GM12878 (cell line): ENCODE measurements at regions not wholly inside any gene's neighbourhood (a gene's known extent, or its start where the extent isn't known, plus 50 kb on each side); places are given as distances from the start of the nearest gene placed in this dataset.

Experiments used
- ATAC-seq: fragments of 200-7000 bp; cut with Tn5 transposase; 3 replicates; pipeline ENCODE4 v1.9.1; 2020; ENCODE audit warnings: mild to moderate bottlenecking, moderate library complexity
- BruUV-seq: library from RNA; stranded (reverse); fragments of 400-500 nt; replicated peaks from 2 replicates; lab custom pipeline; 2021; lab: Mats Ljungman, UMichigan
- CTCF ChIA-PET: fragments of 300-600 bp; sonication (Branson Sonifier 250); formaldehyde crosslinking; extraction: SDS; loops from one replicate; lab custom pipeline; 2021; ENCODE audit warnings: inconsistent platforms; lab: Yijun Ruan, JAX
- POLR2A ChIA-PET: fragments of 350-600 bp; formaldehyde crosslinking; extraction: SDS; loops from one replicate; lab custom pipeline; 2021; ENCODE audit warnings: inconsistent platforms; lab: Charles Lee
- RAD21 ChIA-PET: fragments of 300-600 bp; sonication (Branson Sonifier 250); formaldehyde crosslinking; loops from one replicate; lab custom pipeline; 2023; ENCODE audit warnings: antibody characterized with exemption; ENCODE audit not compliant: unreplicated experiment; lab: Charles Lee
- SMC1A ChIA-PET: fragments of 300-600 bp; sonication (Branson Sonifier 250); formaldehyde crosslinking; loops from one replicate; lab custom pipeline; 2023; ENCODE audit not compliant: unreplicated experiment, uncharacterized antibody; lab: Charles Lee
- DNase-seq: peaks from one replicate; pipeline ENCODE4 v3.0.0-alpha.2; 2011; ENCODE audit warnings: low read depth, low spot score
- FAIRE-seq: peaks from 3 replicates; lab custom pipeline; 2011; peaks lifted over from hg19 to GRCh38; lab: Jason Lieb, UNC
- H2AFZ ChIP-seq: 2 replicates; pipeline ENCODE4 v1.6.0; 2011; ENCODE audit warnings: low read depth, low read length, control low read depth; ENCODE audit not compliant: control insufficient read depth
- H3K27ac ChIP-seq: 2 replicates; pipeline ENCODE4 v1.5.1; 2011; ENCODE audit warnings: control low read depth; ENCODE audit not compliant: control insufficient read depth, insufficient read depth
- H3K27me3 ChIP-seq, 2 experiments: replicated peaks in 1 of 2; 2 replicates each; pipeline versions ENCODE4 v1.6.0 to v1.6.1; 2011; ENCODE audit warnings: low read length in 1 of 2; ENCODE audit not compliant: control insufficient read depth in 2 of 2, insufficient read depth in 2 of 2
- H3K36me3 ChIP-seq, 2 experiments: 2 replicates each; pipeline ENCODE4 v1.5.1; 2011; ENCODE audit warnings: low read length in 1 of 2; ENCODE audit not compliant: control insufficient read depth in 2 of 2, insufficient read depth in 2 of 2
- H3K4me1 ChIP-seq: 2 replicates; pipeline ENCODE4 v1.6.1; 2011; ENCODE audit warnings: mild to moderate bottlenecking, low read length, moderate library complexity, mixed read lengths; ENCODE audit not compliant: control insufficient read depth, insufficient read depth
- H3K4me2 ChIP-seq: 2 replicates; pipeline ENCODE4 v1.6.0; 2011; ENCODE audit warnings: control low read depth; ENCODE audit not compliant: control insufficient read depth, insufficient read depth
- H3K4me3 ChIP-seq: fragments of 200-600 bp; sonication (generic); 2 replicates; pipeline ENCODE4 v1.5.1; 2016
- H3K79me2 ChIP-seq: 2 replicates; pipeline ENCODE4 v1.6.0; 2011; ENCODE audit warnings: low read length; ENCODE audit not compliant: control insufficient read depth, insufficient read depth
- H3K9ac ChIP-seq: 2 replicates; pipeline ENCODE4 v1.8.0; 2011; ENCODE audit warnings: low read length, control low read depth, mixed read lengths; ENCODE audit not compliant: control insufficient read depth, insufficient read depth
- H3K9me3 ChIP-seq: replicated peaks from 3 replicates; pipeline ENCODE4 v1.5.1; 2011; ENCODE audit warnings: mild to moderate bottlenecking, low read length; ENCODE audit not compliant: control insufficient read depth, insufficient read depth
- H4K20me1 ChIP-seq: 2 replicates; pipeline ENCODE4 v1.6.0; 2011; ENCODE audit not compliant: control insufficient read depth, insufficient read depth
- ASH2L ChIP-seq: fragments of 300-600, 200-600 bp; sonication (generic); IDR thresholded peaks from 2 replicates; pipeline ENCODE4 v1.6.1; 2017; ENCODE audit warnings: low read depth, mild to moderate bottlenecking, borderline replicate concordance
- CREB1 ChIP-seq: IDR thresholded peaks from 2 replicates; pipeline ENCODE4 v1.6.1; 2012; ENCODE audit warnings: low read depth, mild to moderate bottlenecking, inconsistent platforms
- E2F8 ChIP-seq: fragments of 450-650 bp; IDR thresholded peaks from 2 replicates; pipeline ENCODE4 v1.6.1; 2018; ENCODE audit warnings: mild to moderate bottlenecking, low read depth, moderate library complexity; ENCODE audit not compliant: partially characterized antibody
- EGR1 ChIP-seq, 2 experiments: IDR thresholded peaks; 1 replicate in 1 of 2; 2 replicates in 1 of 2; pipeline ENCODE4 v1.6.1; 2011 to 2012; ENCODE audit warnings: low read depth in 2 of 2, low read length in 2 of 2, borderline replicate concordance in 1 of 2, mild to moderate bottlenecking in 1 of 2, moderate library complexity in 1 of 2
- FOXK2 ChIP-seq: fragments of 450-650 bp; IDR thresholded peaks from 2 replicates; pipeline ENCODE4 v1.6.1; 2017; ENCODE audit warnings: mild to moderate bottlenecking, moderate library complexity
- LARP7 ChIP-seq: fragments of 450-650 bp; IDR thresholded peaks from 2 replicates; pipeline ENCODE4 v1.6.1; 2017; ENCODE audit warnings: mild to moderate bottlenecking
- MEF2A ChIP-seq: IDR thresholded peaks from 2 replicates; pipeline ENCODE4 v1.6.1; 2011; ENCODE audit warnings: low read depth, mild to moderate bottlenecking, low read length, moderate library complexity; ENCODE audit not compliant: insufficient read depth
- MXI1 ChIP-seq: fragments of 150-350 bp; IDR thresholded peaks from 2 replicates; pipeline ENCODE4 v1.6.1; 2011; ENCODE audit warnings: low read depth, mild to moderate bottlenecking, inconsistent platforms, low read length, improper control_type of control experiment
- PBX3 ChIP-seq: IDR thresholded peaks from 2 replicates; pipeline ENCODE4 v1.6.1; 2011; ENCODE audit warnings: mild to moderate bottlenecking, low read depth, low read length, moderate library complexity; ENCODE audit not compliant: insufficient replicate concordance
- SMARCA5 ChIP-seq: fragments of 450-650 bp; IDR thresholded peaks from 2 replicates; pipeline ENCODE4 v1.6.1; 2017; ENCODE audit warnings: mild to moderate bottlenecking
- SP1 ChIP-seq: IDR thresholded peaks from one replicate; pipeline ENCODE4 v1.6.1; 2011; ENCODE audit warnings: low read depth, low read length
- SUZ12 ChIP-seq: fragments of 200-600 bp; sonication (generic); IDR thresholded peaks from one replicate; pipeline ENCODE4 v1.6.1; 2018; ENCODE audit warnings: antibody characterized with exemption, mild to moderate bottlenecking; ENCODE audit not compliant: unreplicated experiment
- YBX1 ChIP-seq: fragments of 450-650 bp; IDR thresholded peaks from 2 replicates; pipeline ENCODE4 v1.6.1; 2016; ENCODE audit warnings: antibody characterized with exemption
- ZSCAN29 ChIP-seq: fragments of 450-650 bp; IDR thresholded peaks from 2 replicates; pipeline ENCODE4 v1.6.1; 2017; ENCODE audit warnings: mild to moderate bottlenecking, moderate library complexity
- WGBS: methylation state at CpG from one replicate; pipeline ENCODE4 v1.1.6; 2016; ENCODE audit warnings: low lambda C conversion rate; ENCODE audit not compliant: insufficient replicate concordance, insufficient coverage; ENCODE audit errors: missing lambda C conversion rate; 5-methylcytosine and 5-hydroxymethylcytosine counted together
- in situ Hi-C: fragments of 300-500 bp; cut with MboI; formaldehyde crosslinking; loops from 9 replicates; pipeline ENCODE4 v1.14.3; 2018; ENCODE audit warnings: mixed read lengths
- intact Hi-C: fragments of 100-400 bp; cut with micrococcal nuclease; formaldehyde crosslinking; loops from one replicate; pipeline ENCODE4 v1.14.2; 2022; ENCODE audit not compliant: unreplicated experiment
- TF ChIP-seq, protein P1 (sequence below): fragments of 450-650 bp; IDR thresholded peaks from 2 replicates; pipeline ENCODE4 v1.6.1; 2017; ENCODE audit warnings: mild to moderate bottlenecking, moderate library complexity

- no peak overlapping the region for H3K27ac ChIP-seq
- no peak overlapping the region for H3K4me3 ChIP-seq
- no peak overlapping the region for H3K4me2 ChIP-seq
- no peak overlapping the region for H3K9ac ChIP-seq
- POLR2A ChIA-PET, result interaction anchor here (0.6 kb wide), 1 partner anchor 690 kb away, joined by 6 read pairs; no protein-coding TSS in a partner anchor
- no peaks in the 10 kb centered on the region for H4K20me1 ChIP-seq
- SMC1A ChIA-PET, result interaction anchor here (1.6 to 2.4 kb wide), 2 partner anchors 14 to 16 kb away, joined by 3 to 6 read pairs; no protein-coding TSS in a partner anchor
- no TSS peak for BruUV-seq
- RAD21 ChIA-PET, result no interaction called here
- intact Hi-C loops (no loop called here), in situ Hi-C loops (no loop called here)
- ATAC-seq, result no peak
- WGBS, result 67% methylated on average over 2 of the region's 2 CpGs
- CTCF ChIA-PET, result interaction anchor here (1.0 to 2.1 kb wide), 3 partner anchors 12 to 152 kb away, joined by 3 to 7 read pairs (median 5); no protein-coding TSS in a partner anchor
- H3K4me1 ChIP-seq, result no peaks in the 10 kb centered on the region
- no peak overlapping the region for H2AFZ ChIP-seq
- no peak for DNase-seq
- H3K79me2 ChIP-seq, result no peaks in the 10 kb centered on the region
- FAIRE-seq, result no peak
- no peaks in the 10 kb centered on the region; a peak in 1 of 4 replicates for H3K27me3 ChIP-seq
- H3K36me3 ChIP-seq, result no peaks in the 10 kb centered on the region
- no peaks in the 10 kb centered on the region for H3K9me3 ChIP-seq
- TF ChIP-seq ZSCAN29 (no peak), E2F8 (no peak), ASH2L (no peak), EGR1 (IDR thresholded peaks at IDR 0.05; ENCODE audit: borderline replicate concordance in 1 of 2, low read depth in 2 of 2, low read length in 2 of 2) (no peak), FOXK2 (no peak), CREB1 (no peak), SMARCA5 (no peak), MXI1 (no peak), PBX3 (no peak), MEF2A (no peak), SUZ12 (no peak), LARP7 (no peak), YBX1 (no peak), SP1 (no peak)
- TF ChIP-seq, protein P1, sequence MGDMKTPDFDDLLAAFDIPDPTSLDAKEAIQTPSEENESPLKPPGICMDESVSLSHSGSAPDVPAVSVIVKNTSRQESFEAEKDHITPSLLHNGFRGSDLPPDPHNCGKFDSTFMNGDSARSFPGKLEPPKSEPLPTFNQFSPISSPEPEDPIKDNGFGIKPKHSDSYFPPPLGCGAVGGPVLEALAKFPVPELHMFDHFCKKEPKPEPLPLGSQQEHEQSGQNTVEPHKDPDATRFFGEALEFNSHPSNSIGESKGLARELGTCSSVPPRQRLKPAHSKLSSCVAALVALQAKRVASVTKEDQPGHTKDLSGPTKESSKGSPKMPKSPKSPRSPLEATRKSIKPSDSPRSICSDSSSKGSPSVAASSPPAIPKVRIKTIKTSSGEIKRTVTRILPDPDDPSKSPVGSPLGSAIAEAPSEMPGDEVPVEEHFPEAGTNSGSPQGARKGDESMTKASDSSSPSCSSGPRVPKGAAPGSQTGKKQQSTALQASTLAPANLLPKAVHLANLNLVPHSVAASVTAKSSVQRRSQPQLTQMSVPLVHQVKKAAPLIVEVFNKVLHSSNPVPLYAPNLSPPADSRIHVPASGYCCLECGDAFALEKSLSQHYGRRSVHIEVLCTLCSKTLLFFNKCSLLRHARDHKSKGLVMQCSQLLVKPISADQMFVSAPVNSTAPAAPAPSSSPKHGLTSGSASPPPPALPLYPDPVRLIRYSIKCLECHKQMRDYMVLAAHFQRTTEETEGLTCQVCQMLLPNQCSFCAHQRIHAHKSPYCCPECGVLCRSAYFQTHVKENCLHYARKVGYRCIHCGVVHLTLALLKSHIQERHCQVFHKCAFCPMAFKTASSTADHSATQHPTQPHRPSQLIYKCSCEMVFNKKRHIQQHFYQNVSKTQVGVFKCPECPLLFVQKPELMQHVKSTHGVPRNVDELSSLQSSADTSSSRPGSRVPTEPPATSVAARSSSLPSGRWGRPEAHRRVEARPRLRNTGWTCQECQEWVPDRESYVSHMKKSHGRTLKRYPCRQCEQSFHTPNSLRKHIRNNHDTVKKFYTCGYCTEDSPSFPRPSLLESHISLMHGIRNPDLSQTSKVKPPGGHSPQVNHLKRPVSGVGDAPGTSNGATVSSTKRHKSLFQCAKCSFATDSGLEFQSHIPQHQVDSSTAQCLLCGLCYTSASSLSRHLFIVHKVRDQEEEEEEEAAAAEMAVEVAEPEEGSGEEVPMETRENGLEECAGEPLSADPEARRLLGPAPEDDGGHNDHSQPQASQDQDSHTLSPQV, result no peak
Observed at GRCh38 chr3:182698078-182698477, 95.2 kb upstream of the ATP11B start.
